HL-60 (cell line): ENCODE measurements at regions not wholly inside any gene's neighbourhood (a gene's known extent, or its start where the extent isn't known, plus 50 kb on each side); places are given as distances from the start of the nearest gene placed in this dataset.

Experiments used
- DNase-seq, 2 experiments: peaks; one replicate each; pipeline ENCODE4 v3.0.0-alpha.2; 2010 to 2020; ENCODE audit warnings: low read depth in 1 of 2, low spot score in 1 of 2
- H3K27ac ChIP-seq: fragments of 250-450 bp; sonication (Bioruptor Pico); replicated peaks from 2 replicates; pipeline ENCODE4 v1.5.1; 2020; ENCODE audit warnings: mild to moderate bottlenecking, moderate library complexity
- H3K27me3 ChIP-seq: fragments of 250-450 bp; sonication (Bioruptor Pico); 2 replicates; pipeline ENCODE4 v1.5.1; 2021; ENCODE audit warnings: mild to moderate bottlenecking, moderate library complexity; ENCODE audit not compliant: insufficient read depth, poor library complexity, severe bottlenecking
- H3K4me3 ChIP-seq: replicated peaks from 2 replicates; pipeline ENCODE4 v1.5.1; 2011; ENCODE audit warnings: mild to moderate bottlenecking, control low read depth, low read length; ENCODE audit not compliant: insufficient read depth
- CTCF ChIP-seq: IDR thresholded peaks from one replicate; pipeline ENCODE4 v1.5.1; 2011; ENCODE audit warnings: low read length, control low read depth, inconsistent platforms; ENCODE audit not compliant: insufficient read depth
- GABPA ChIP-seq: IDR thresholded peaks from 2 replicates; pipeline ENCODE4 v1.6.1; 2012; ENCODE audit warnings: low read depth
- POLR2AphosphoS5 ChIP-seq: IDR thresholded peaks from 2 replicates; pipeline ENCODE4 v1.6.1; 2012; ENCODE audit warnings: low read depth
- REST ChIP-seq: IDR thresholded peaks from 2 replicates; pipeline ENCODE4 v1.6.1; 2012; ENCODE audit warnings: low read depth; ENCODE audit not compliant: insufficient replicate concordance
- SPI1 ChIP-seq: IDR thresholded peaks from 2 replicates; pipeline ENCODE4 v1.6.1; 2012; ENCODE audit warnings: low read depth, mild to moderate bottlenecking, borderline replicate concordance

- no peak overlapping the region for H3K4me3 ChIP-seq
- H3K27ac ChIP-seq, result no peak overlapping the region
- H3K27me3 ChIP-seq, result no peaks in the 10 kb centered on the region
- DNase-seq, result no peak
- TF ChIP-seq GABPA, result no peak
- no peak for TF ChIP-seq CTCF
- no peak for TF ChIP-seq REST
- no peak for TF ChIP-seq POLR2AphosphoS5
- no peak for TF ChIP-seq SPI1
These were observed 267.9 kb downstream of the COL12A1 start for GRCh38 chr6:74937936-74938335.

GRCh38 chr6:74936886-74937285 is 269.0 kb downstream of the COL12A1 start:
- TF ChIP-seq GABPA (no peak), CTCF (no peak), POLR2AphosphoS5 (no peak), REST (no peak), SPI1 (no peak)
- no peak overlapping the region for H3K4me3 ChIP-seq
- no peaks in the 10 kb centered on the region for H3K27me3 ChIP-seq
- H3K27ac ChIP-seq, result no peak overlapping the region
- DNase-seq, result no peak

GRCh38 chr6:74932232-74932888 is 273.5 kb downstream of the COL12A1 start:
- no peak for DNase-seq
- no peak for TF ChIP-seq POLR2AphosphoS5
- no peak for TF ChIP-seq CTCF
- no peak for TF ChIP-seq REST
- TF ChIP-seq SPI1, result no peak
- TF ChIP-seq GABPA, result no peak
- H3K4me3 ChIP-seq, result no peak overlapping the region
- no peaks in the 10 kb centered on the region for H3K27me3 ChIP-seq
- H3K27ac ChIP-seq, result no peak overlapping the region
